Activated CD8-positive, alpha-beta T cell treated with anti-CD3 and anti-CD28 coated beads for 36 hours (primary cell): ENCODE measurements at regions not wholly inside any gene's neighbourhood (a gene's known extent, or its start where the extent isn't known, plus 50 kb on each side); places are given as distances from the start of the nearest gene placed in this dataset.

ENCODE experiments used
- ATAC-seq: fragments of 200-7000 bp; cut with Tn5 transposase; one replicate; pipeline ENCODE4 v1.10.0; 2021; ENCODE audit warnings: mild to moderate bottlenecking, moderate library complexity
- CTCF ChIA-PET: fragments of 350-600 bp; sonication (Branson Sonifier 250); formaldehyde crosslinking; loops from one replicate; lab custom pipeline; 2021; ENCODE audit warnings: antibody characterized with exemption; lab: Charles Lee
- POLR2A ChIA-PET: fragments of 350-600 bp; sonication (Branson Sonifier 250); formaldehyde crosslinking; loops from one replicate; lab custom pipeline; 2021; ENCODE audit warnings: antibody characterized with exemption; lab: Charles Lee
- DNase-seq: peaks from one replicate; pipeline ENCODE4 v3.0.0-alpha.2; 2020
- H3K27ac Mint-ChIP-seq: one replicate; pipeline ENCODE4 v1.8.0; 2021; ENCODE audit warnings: mild to moderate bottlenecking, mixed read lengths
- H3K27me3 Mint-ChIP-seq: one replicate; pipeline ENCODE4 v1.8.0; 2021; ENCODE audit warnings: mixed read lengths
- H3K36me3 Mint-ChIP-seq: one replicate; pipeline ENCODE4 v1.8.0; 2021; ENCODE audit warnings: low read depth, mixed read lengths
- H3K4me1 Mint-ChIP-seq: one replicate; pipeline ENCODE4 v1.8.0; 2021; ENCODE audit warnings: low read depth, mixed read lengths
- H3K4me3 Mint-ChIP-seq: one replicate; pipeline ENCODE4 v1.8.0; 2021; ENCODE audit warnings: mild to moderate bottlenecking, moderate library complexity, mixed read lengths
- H3K9me3 Mint-ChIP-seq: one replicate; pipeline ENCODE4 v1.8.0; 2021; ENCODE audit warnings: mixed read lengths
- intact Hi-C: fragments of 100-400 bp; cut with micrococcal nuclease; formaldehyde crosslinking; loops from one replicate; pipeline ENCODE4 v1.10.0; 2022
- TF ChIP-seq, protein P1 (sequence below): fragments of 200-600 bp; IDR thresholded peaks from one replicate; pipeline ENCODE4 v1.8.0; 2022; ENCODE audit warnings: antibody characterized with exemption, mild to moderate bottlenecking

GRCh38 chr16:56022818-56023217 is 147.6 kb upstream of the CES5A start:
- H3K27me3 Mint-ChIP-seq, result peaks cover 3% of the 10 kb centered on the region
- POLR2A ChIA-PET, result no interaction called here
- no peaks in the 10 kb centered on the region for H3K36me3 Mint-ChIP-seq
- ATAC-seq, result no peak
- intact Hi-C loops, result no loop called here
- H3K4me3 Mint-ChIP-seq, result no peak overlapping the region
- TF ChIP-seq, protein P1, sequence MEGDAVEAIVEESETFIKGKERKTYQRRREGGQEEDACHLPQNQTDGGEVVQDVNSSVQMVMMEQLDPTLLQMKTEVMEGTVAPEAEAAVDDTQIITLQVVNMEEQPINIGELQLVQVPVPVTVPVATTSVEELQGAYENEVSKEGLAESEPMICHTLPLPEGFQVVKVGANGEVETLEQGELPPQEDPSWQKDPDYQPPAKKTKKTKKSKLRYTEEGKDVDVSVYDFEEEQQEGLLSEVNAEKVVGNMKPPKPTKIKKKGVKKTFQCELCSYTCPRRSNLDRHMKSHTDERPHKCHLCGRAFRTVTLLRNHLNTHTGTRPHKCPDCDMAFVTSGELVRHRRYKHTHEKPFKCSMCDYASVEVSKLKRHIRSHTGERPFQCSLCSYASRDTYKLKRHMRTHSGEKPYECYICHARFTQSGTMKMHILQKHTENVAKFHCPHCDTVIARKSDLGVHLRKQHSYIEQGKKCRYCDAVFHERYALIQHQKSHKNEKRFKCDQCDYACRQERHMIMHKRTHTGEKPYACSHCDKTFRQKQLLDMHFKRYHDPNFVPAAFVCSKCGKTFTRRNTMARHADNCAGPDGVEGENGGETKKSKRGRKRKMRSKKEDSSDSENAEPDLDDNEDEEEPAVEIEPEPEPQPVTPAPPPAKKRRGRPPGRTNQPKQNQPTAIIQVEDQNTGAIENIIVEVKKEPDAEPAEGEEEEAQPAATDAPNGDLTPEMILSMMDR, result no peak
- no peaks in the 10 kb centered on the region for H3K9me3 Mint-ChIP-seq
- no peak overlapping the region for H3K27ac Mint-ChIP-seq
- DNase-seq, result no peak
- CTCF ChIA-PET, result no interaction called here
- no peaks in the 10 kb centered on the region for H3K4me1 Mint-ChIP-seq

- Mint-ChIP-seq H3K36me3 (no peaks in the 10 kb centered on the region), H3K9me3 (no peaks in the 10 kb centered on the region), H3K27ac (no peak overlapping the region), H3K4me1 (no peaks in the 10 kb centered on the region), H3K27me3 (peaks cover 2% of the 10 kb centered on the region), H3K4me3 (no peak overlapping the region)
- ATAC-seq (no peak), DNase-seq (no peak)
- intact Hi-C loops, result no loop called here
- ChIA-PET POLR2A (no interaction called here), CTCF (no interaction called here)
- TF ChIP-seq, protein P1, result no peak
Observed at GRCh38 chr16:56019274-56019673, 144.1 kb upstream of the CES5A start.

GRCh38 chr16:56013962-56014552 is 138.9 kb upstream of the CES5A start:
- ChIA-PET CTCF (no interaction called here), POLR2A (no interaction called here)
- TF ChIP-seq, protein P1, result no peak
- ATAC-seq (no peak), DNase-seq (peak; percentile 66)
- H3K9me3 Mint-ChIP-seq, result no peaks in the 10 kb centered on the region
- H3K27me3 Mint-ChIP-seq, result peaks cover 6% of the 10 kb centered on the region
- intact Hi-C loops, result no loop called here
- no peaks in the 10 kb centered on the region for H3K4me1 Mint-ChIP-seq
- H3K36me3 Mint-ChIP-seq, result no peaks in the 10 kb centered on the region
- H3K27ac Mint-ChIP-seq, result no peak overlapping the region
- no peak overlapping the region for H3K4me3 Mint-ChIP-seq

- Mint-ChIP-seq H3K4me1 (no peaks in the 10 kb centered on the region), H3K4me3 (no peak overlapping the region), H3K27me3 (peaks cover 6% of the 10 kb centered on the region), H3K27ac (no peak overlapping the region), H3K9me3 (no peaks in the 10 kb centered on the region), H3K36me3 (no peaks in the 10 kb centered on the region)
- ChIA-PET POLR2A (no interaction called here), CTCF (no interaction called here)
- intact Hi-C loops, result no loop called here
- no peak for DNase-seq
- TF ChIP-seq, protein P1, result no peak
- no peak for ATAC-seq
Observed at GRCh38 chr16:56012482-56012811, 137.3 kb upstream of the CES5A start.

DNA sequence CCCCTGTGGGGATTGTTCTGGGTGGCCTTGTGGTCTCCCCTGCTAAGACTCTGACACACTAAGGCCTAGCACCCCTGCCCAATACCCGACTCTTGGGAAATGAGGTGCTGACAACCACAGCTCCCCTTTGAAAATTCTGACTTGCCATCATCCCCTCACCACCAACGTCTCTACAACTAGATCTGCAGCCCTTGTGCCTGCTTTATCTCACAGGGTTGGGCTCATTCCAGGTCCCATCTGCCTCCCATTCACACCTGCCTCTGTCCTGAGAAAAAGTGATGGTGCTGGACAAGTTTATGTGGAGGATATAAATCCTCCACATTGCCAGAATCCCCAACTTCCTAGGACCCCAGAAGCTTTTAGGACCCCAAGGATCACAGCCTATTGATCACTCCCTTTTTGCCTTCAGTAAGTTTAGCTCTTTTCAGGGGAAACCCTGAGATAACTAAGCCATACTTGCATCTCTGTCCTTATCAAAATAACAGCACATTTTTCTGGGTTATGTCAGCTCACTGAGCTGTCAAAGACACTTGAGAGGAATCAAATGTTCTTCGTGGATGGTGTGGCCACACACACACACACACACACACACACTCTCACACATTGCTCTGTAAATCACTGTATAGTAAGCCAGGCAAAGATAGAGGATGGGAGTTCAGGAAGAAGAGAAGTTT is 136.8 kb upstream of the CES5A start:
- ChIA-PET POLR2A (no interaction called here), CTCF (no interaction called here)
- Mint-ChIP-seq H3K36me3 (no peaks in the 10 kb centered on the region), H3K27me3 (peaks cover 6% of the 10 kb centered on the region), H3K4me3 (no peak overlapping the region), H3K9me3 (no peaks in the 10 kb centered on the region), H3K27ac (no peak overlapping the region), H3K4me1 (no peaks in the 10 kb centered on the region)
- DNase-seq (no peak), ATAC-seq (no peak)
- TF ChIP-seq, protein P1, result no peak
- intact Hi-C loops, result no loop called here
